SK-N-SH (cell line): ENCODE measurements at regions not wholly inside any gene's neighbourhood (a gene's known extent, or its start where the extent isn't known, plus 50 kb on each side); places are given as distances from the start of the nearest gene placed in this dataset.

ENCODE experiments used
- CTCF ChIA-PET: fragments of 300-600, 350-600 bp; formaldehyde crosslinking; extraction: SDS; loops from one replicate; lab custom pipeline; 2021; lab: Yijun Ruan, JAX
- POLR2A ChIA-PET: fragments of 350-600 bp; sonication (Branson Sonifier 250); formaldehyde crosslinking; extraction: SDS; loops from one replicate; lab custom pipeline; 2020; ENCODE audit warnings: antibody characterized with exemption, inconsistent platforms; lab: Yijun Ruan, JAX
- DNase-seq: peaks from one replicate; pipeline ENCODE4 v3.0.0; 2012
- H2AFZ ChIP-seq: fragments of 200-600 bp; sonication (generic); 2 replicates; pipeline ENCODE4 v1.8.1; 2016; ENCODE audit warnings: antibody characterized with exemption, mild to moderate bottlenecking, low read depth
- H3F3A ChIP-seq: fragments of 200-600 bp; sonication (generic); replicated peaks from 2 replicates; pipeline ENCODE3; 2016; ENCODE audit warnings: antibody characterized with exemption, mild to moderate bottlenecking; ENCODE audit not compliant: insufficient read depth
- H3K27ac ChIP-seq, 2 experiments: fragments of 200-500 bp in 1 of 2; fragments of 200-600 bp in 1 of 2; sonication (Bioruptor generic) in 1 of 2; sonication (generic), shearing (Covaris generic) in 1 of 2; 2 replicates each; pipeline versions ENCODE4 v1.5.1 to v1.6.1; 2014 to 2016; ENCODE audit warnings: low read depth in 2 of 2, inconsistent platforms in 1 of 2, low read length in 1 of 2, mild to moderate bottlenecking in 1 of 2, mixed read lengths in 1 of 2
- H3K27me3 ChIP-seq: fragments of 200-600 bp; sonication (generic), shearing (Covaris generic); 2 replicates; pipeline ENCODE4 v1.6.1; 2016; ENCODE audit warnings: mixed run types; ENCODE audit not compliant: insufficient read depth
- H3K36me3 ChIP-seq, 2 experiments: fragments of 200-500 bp in 1 of 2; fragments of 200-600 bp in 1 of 2; sonication (Bioruptor generic) in 1 of 2; sonication (generic) in 1 of 2; replicated peaks in 1 of 2; 2 replicates each; pipeline versions ENCODE3 to v1.5.1; 2014 to 2016; ENCODE audit warnings: low read length in 1 of 2, mild to moderate bottlenecking in 1 of 2; ENCODE audit not compliant: insufficient read depth in 2 of 2, control insufficient read depth in 1 of 2
- H3K4me1 ChIP-seq, 2 experiments: fragments of 200-500 bp in 1 of 2; fragments of 200-600 bp in 1 of 2; sonication (Bioruptor generic) in 1 of 2; sonication (generic), shearing (Covaris generic) in 1 of 2; 2 replicates each; pipeline versions ENCODE4 v1.5.1 to v1.6.1; 2014 to 2016; ENCODE audit warnings: low read depth in 1 of 2, low read length in 1 of 2, mixed run types in 1 of 2; ENCODE audit not compliant: insufficient read depth in 2 of 2, control insufficient read depth in 1 of 2
- H3K4me2 ChIP-seq: fragments of 200-600 bp; sonication (generic), shearing (Covaris generic); 2 replicates; pipeline ENCODE4 v1.6.1; 2017; ENCODE audit warnings: mixed run types
- H3K4me3 ChIP-seq, 2 experiments: fragments of 200-500 bp in 1 of 2; fragments of 200-600 bp in 1 of 2; sonication (Bioruptor generic) in 1 of 2; sonication (generic), shearing (Covaris generic) in 1 of 2; 2 replicates each; pipeline versions ENCODE4 v1.5.1 to v1.8.1; 2014 to 2016; ENCODE audit warnings: low read depth in 2 of 2, inconsistent platforms in 1 of 2, low read length in 1 of 2, mild to moderate bottlenecking in 1 of 2, mixed read lengths in 1 of 2, moderate library complexity in 1 of 2
- H3K79me2 ChIP-seq: fragments of 200-600 bp; sonication (generic); 2 replicates; pipeline ENCODE4 v1.8.1; 2017; ENCODE audit warnings: mild to moderate bottlenecking; ENCODE audit not compliant: insufficient read depth
- H3K9ac ChIP-seq: fragments of 200-600 bp; sonication (generic); 2 replicates; pipeline ENCODE4 v1.6.1; 2017; ENCODE audit warnings: mixed run types
- H3K9me2 ChIP-seq: fragments of 200-600 bp; sonication (generic); 2 replicates; pipeline ENCODE4 v1.6.1; 2017; ENCODE audit warnings: mixed run types
- H3K9me3 ChIP-seq: fragments of 200-600 bp; sonication (generic); 2 replicates; pipeline ENCODE4 v1.6.1; 2017; ENCODE audit warnings: mixed run types, mild to moderate bottlenecking, moderate library complexity
- H4K20me1 ChIP-seq: fragments of 200-600 bp; sonication (generic); 2 replicates; pipeline ENCODE4 v1.6.1; 2017; ENCODE audit warnings: mild to moderate bottlenecking, mixed run types; ENCODE audit not compliant: insufficient read depth
- CHD2 ChIP-seq: fragments of 150-350 bp; IDR thresholded peaks from 2 replicates; pipeline ENCODE4 v1.6.1; 2018; ENCODE audit warnings: low read length; ENCODE audit not compliant: partially characterized antibody
- CTCF ChIP-seq: fragments of 200-600 bp; sonication (generic); IDR thresholded peaks from 2 replicates; pipeline ENCODE4 v1.6.1; 2017; ENCODE audit warnings: antibody characterized with exemption, mild to moderate bottlenecking, moderate library complexity
- ELF1 ChIP-seq: IDR thresholded peaks from 2 replicates; pipeline ENCODE4 v1.4.0; 2012
- EP300 ChIP-seq, 2 experiments: IDR thresholded peaks; 2 replicates each; pipeline versions ENCODE4 v1.4.0 to v1.6.1; 2012; ENCODE audit warnings: borderline replicate concordance in 1 of 2, low read depth in 1 of 2, low read length in 1 of 2
- EZH2phosphoT487 ChIP-seq: fragments of 200-600 bp; sonication (generic); IDR thresholded peaks from 2 replicates; pipeline ENCODE4 v1.6.1; 2017; ENCODE audit warnings: low read depth, mixed run types, mild to moderate bottlenecking, antibody characterized with exemption, moderate library complexity, borderline replicate concordance
- FOSL2 ChIP-seq: IDR thresholded peaks from 2 replicates; pipeline ENCODE4 v1.4.0; 2012; ENCODE audit warnings: low read depth, mild to moderate bottlenecking, moderate library complexity, borderline replicate concordance
- FOXM1 ChIP-seq: IDR thresholded peaks from 2 replicates; pipeline ENCODE4 v1.4.0; 2012; ENCODE audit warnings: low read depth, mild to moderate bottlenecking
- GATA2 ChIP-seq: sonication (generic); formaldehyde crosslinking; IDR thresholded peaks from 2 replicates; pipeline ENCODE4 v1.5.0; 2020; ENCODE audit warnings: mild to moderate bottlenecking, missing genetic modification reagents
- MAX ChIP-seq: IDR thresholded peaks from 2 replicates; pipeline ENCODE4 v1.4.0; 2012; ENCODE audit warnings: low read depth
- MEF2A ChIP-seq: IDR thresholded peaks from 2 replicates; pipeline ENCODE4 v1.4.0; 2012; ENCODE audit warnings: low read depth, borderline replicate concordance
- MXI1 ChIP-seq: IDR thresholded peaks from 2 replicates; pipeline ENCODE4 v1.6.1; 2012; ENCODE audit warnings: mild to moderate bottlenecking, low read depth, low read length, improper control_type of control experiment
- NFIC ChIP-seq: IDR thresholded peaks from 2 replicates; pipeline ENCODE4 v1.4.0; 2012; ENCODE audit warnings: borderline replicate concordance
- NRF1 ChIP-seq: IDR thresholded peaks from 2 replicates; pipeline ENCODE4 v1.6.1; 2012; ENCODE audit warnings: low read depth, mild to moderate bottlenecking, low read length
- RAD21 ChIP-seq: IDR thresholded peaks from 2 replicates; pipeline ENCODE4 v1.6.1; 2012; ENCODE audit warnings: mild to moderate bottlenecking, low read length
- RCOR1 ChIP-seq: fragments of 150-350 bp; IDR thresholded peaks from 2 replicates; pipeline ENCODE4 v1.6.1; 2017; ENCODE audit warnings: antibody characterized with exemption, low read length
- REST ChIP-seq: IDR thresholded peaks from 2 replicates; pipeline ENCODE4 v1.6.1; 2012; ENCODE audit warnings: mild to moderate bottlenecking, low read depth, low read length, moderate library complexity
- RFX5 ChIP-seq: IDR thresholded peaks from 2 replicates; pipeline ENCODE4 v1.6.1; 2012; ENCODE audit warnings: mild to moderate bottlenecking, improper control_type of control experiment, low read length
- SIN3A ChIP-seq: IDR thresholded peaks from 2 replicates; pipeline ENCODE4 v1.6.1; 2012; ENCODE audit warnings: low read depth, mild to moderate bottlenecking, low read length, moderate library complexity, borderline replicate concordance
- SMC3 ChIP-seq: IDR thresholded peaks from 2 replicates; pipeline ENCODE4 v1.6.1; 2012; ENCODE audit warnings: low read depth, low read length, improper control_type of control experiment
- TAF1 ChIP-seq: IDR thresholded peaks from 2 replicates; pipeline ENCODE4 v1.6.1; 2012; ENCODE audit warnings: low read depth, mild to moderate bottlenecking, low read length, moderate library complexity, borderline replicate concordance
- TCF12 ChIP-seq: IDR thresholded peaks from 2 replicates; pipeline ENCODE4 v1.4.0; 2012
- YY1 ChIP-seq: IDR thresholded peaks from 2 replicates; pipeline ENCODE4 v1.4.0; 2012; ENCODE audit warnings: low read depth, mild to moderate bottlenecking
- WGBS: methylation state at CpG from one replicate; pipeline ENCODE4 v1.1.6; 2017; ENCODE audit warnings: low lambda C conversion rate; 5-methylcytosine and 5-hydroxymethylcytosine counted together
- TF ChIP-seq, protein P1 (sequence below): fragments of 150-350 bp; IDR thresholded peaks from 2 replicates; pipeline ENCODE4 v1.6.1; 2016; ENCODE audit warnings: mild to moderate bottlenecking, low read depth, low read length
- TF ChIP-seq, protein P2 (sequence below): IDR thresholded peaks from 2 replicates; pipeline ENCODE4 v1.4.0; 2012; ENCODE audit warnings: low read depth, borderline replicate concordance

- DNase-seq: peak; percentile 74
- Histone ChIP-seq H3K36me3 (no peaks in the 10 kb centered on the region), H4K20me1 (no peaks in the 10 kb centered on the region), H3K4me3 (peak overlapping the region in 1 of 2 experiments; percentile 29; a peak in 1 of 4 replicates), H3K27me3 (no peaks in the 10 kb centered on the region), H3K4me2 (no peak overlapping the region), H3K4me1 (peaks cover 0 to 9% of the 10 kb centered on the region in 2 experiments; a peak in 2 of 4 replicates), H2AFZ (no peak overlapping the region), H3K9me2 (no peaks in the 10 kb centered on the region), H3K79me2 (no peaks in the 10 kb centered on the region), H3F3A (no peaks in the 10 kb centered on the region), H3K9ac (no peak overlapping the region), H3K27ac (no peak overlapping the region; a peak in 1 of 4 replicates), H3K9me3 (no peaks in the 10 kb centered on the region)
- 52% methylated on average over 8 of the region's 8 CpGs for WGBS
- CTCF ChIA-PET: interaction anchor here (0.6 to 12.6 kb wide), 44 partner anchors 8 to 432 kb away, joined by 3 to 231 read pairs (median 4); partner anchors contain the start of gene TNFRSF21
- POLR2A ChIA-PET: no interaction called here
- TF ChIP-seq ELF1 (no peak), MAX (no peak), SMC3 (peak; percentile 97), FOSL2 (no peak), NFIC (no peak), RAD21 (peak; percentile 98), CHD2 (peak; percentile 19), EP300 (IDR thresholded peaks at IDR 0.05; ENCODE audit: borderline replicate concordance in 1 of 2, low read depth in 1 of 2, low read length in 1 of 2) (peak in 1 of 2 experiments; percentile 50; a peak in 2 of 4 replicates), EZH2phosphoT487 (no peak), MEF2A (no peak), RFX5 (no peak), FOXM1 (no peak), MXI1 (no peak; the same call in 1 of the 2 replicates), CTCF (peak; percentile 85), SIN3A (no peak), REST (no peak), RCOR1 (peak; percentile 72; the same call in 1 of the 2 replicates), TCF12 (peak; percentile 54), GATA2 (CRISPR knock-in tag) (no peak), TAF1 (no peak), NRF1 (peak; percentile 42), YY1 (no peak)
- TF ChIP-seq, protein P1, sequence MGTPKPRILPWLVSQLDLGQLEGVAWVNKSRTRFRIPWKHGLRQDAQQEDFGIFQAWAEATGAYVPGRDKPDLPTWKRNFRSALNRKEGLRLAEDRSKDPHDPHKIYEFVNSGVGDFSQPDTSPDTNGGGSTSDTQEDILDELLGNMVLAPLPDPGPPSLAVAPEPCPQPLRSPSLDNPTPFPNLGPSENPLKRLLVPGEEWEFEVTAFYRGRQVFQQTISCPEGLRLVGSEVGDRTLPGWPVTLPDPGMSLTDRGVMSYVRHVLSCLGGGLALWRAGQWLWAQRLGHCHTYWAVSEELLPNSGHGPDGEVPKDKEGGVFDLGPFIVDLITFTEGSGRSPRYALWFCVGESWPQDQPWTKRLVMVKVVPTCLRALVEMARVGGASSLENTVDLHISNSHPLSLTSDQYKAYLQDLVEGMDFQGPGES: no peak
- TF ChIP-seq, protein P2, sequence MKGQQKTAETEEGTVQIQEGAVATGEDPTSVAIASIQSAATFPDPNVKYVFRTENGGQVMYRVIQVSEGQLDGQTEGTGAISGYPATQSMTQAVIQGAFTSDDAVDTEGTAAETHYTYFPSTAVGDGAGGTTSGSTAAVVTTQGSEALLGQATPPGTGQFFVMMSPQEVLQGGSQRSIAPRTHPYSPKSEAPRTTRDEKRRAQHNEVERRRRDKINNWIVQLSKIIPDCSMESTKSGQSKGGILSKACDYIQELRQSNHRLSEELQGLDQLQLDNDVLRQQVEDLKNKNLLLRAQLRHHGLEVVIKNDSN: no peak
Observed at GRCh38 chr6:47097092-47097945, 55.2 kb upstream of the ADGRF1 start.
